GM12872 (cell line): ENCODE measurements at regions not wholly inside any gene's neighbourhood (a gene's known extent, or its start where the extent isn't known, plus 50 kb on each side); places are given as distances from the start of the nearest gene placed in this dataset.

Source experiments
- TF ChIP-seq, protein P1 (sequence below): IDR thresholded peaks from 3 replicates; pipeline ENCODE4 v1.5.1; 2011; ENCODE audit warnings: low read depth, mild to moderate bottlenecking, low read length, moderate library complexity; ENCODE audit not compliant: insufficient read depth

DNA sequence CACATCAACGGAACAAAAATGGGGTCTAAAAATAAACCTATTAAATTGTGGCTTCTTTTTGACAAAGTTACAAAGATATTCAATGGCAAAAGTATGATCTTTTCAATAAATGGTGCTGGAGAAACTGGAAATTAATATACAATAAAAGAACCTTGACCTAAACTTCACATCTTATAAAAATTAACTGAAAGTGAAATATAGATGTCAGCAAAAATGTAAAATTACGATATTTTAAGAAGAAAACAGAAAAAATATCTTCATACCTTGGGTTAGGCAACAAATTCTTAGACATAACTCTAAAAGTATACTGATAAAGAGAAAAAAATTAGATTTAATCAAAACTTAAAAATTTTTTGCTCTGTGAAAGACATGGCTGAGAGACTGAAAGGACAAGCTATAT, 1909.5 kb upstream of the CDH9 start:
- TF ChIP-seq, protein P1, sequence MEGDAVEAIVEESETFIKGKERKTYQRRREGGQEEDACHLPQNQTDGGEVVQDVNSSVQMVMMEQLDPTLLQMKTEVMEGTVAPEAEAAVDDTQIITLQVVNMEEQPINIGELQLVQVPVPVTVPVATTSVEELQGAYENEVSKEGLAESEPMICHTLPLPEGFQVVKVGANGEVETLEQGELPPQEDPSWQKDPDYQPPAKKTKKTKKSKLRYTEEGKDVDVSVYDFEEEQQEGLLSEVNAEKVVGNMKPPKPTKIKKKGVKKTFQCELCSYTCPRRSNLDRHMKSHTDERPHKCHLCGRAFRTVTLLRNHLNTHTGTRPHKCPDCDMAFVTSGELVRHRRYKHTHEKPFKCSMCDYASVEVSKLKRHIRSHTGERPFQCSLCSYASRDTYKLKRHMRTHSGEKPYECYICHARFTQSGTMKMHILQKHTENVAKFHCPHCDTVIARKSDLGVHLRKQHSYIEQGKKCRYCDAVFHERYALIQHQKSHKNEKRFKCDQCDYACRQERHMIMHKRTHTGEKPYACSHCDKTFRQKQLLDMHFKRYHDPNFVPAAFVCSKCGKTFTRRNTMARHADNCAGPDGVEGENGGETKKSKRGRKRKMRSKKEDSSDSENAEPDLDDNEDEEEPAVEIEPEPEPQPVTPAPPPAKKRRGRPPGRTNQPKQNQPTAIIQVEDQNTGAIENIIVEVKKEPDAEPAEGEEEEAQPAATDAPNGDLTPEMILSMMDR: no peak

DNA sequence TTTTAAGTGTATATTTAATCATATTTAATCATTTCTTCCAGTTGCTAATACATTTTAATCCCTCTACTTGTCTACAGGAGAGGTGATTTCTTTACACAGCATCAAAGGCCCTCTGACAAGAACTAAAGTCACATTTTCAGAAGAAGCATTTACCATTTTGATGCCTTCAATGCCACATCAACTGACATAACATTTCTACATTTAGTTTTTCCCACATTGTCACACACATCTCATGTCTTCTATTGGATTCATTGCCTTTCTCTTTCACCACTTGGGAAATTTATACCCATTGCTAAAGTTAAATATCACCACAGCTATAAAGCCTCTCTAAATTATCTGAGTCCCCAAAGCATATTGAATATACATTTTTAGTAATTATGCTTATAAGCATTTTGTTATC, 1907.5 kb upstream of the CDH9 start:
- TF ChIP-seq, protein P1: no peak

DNA sequence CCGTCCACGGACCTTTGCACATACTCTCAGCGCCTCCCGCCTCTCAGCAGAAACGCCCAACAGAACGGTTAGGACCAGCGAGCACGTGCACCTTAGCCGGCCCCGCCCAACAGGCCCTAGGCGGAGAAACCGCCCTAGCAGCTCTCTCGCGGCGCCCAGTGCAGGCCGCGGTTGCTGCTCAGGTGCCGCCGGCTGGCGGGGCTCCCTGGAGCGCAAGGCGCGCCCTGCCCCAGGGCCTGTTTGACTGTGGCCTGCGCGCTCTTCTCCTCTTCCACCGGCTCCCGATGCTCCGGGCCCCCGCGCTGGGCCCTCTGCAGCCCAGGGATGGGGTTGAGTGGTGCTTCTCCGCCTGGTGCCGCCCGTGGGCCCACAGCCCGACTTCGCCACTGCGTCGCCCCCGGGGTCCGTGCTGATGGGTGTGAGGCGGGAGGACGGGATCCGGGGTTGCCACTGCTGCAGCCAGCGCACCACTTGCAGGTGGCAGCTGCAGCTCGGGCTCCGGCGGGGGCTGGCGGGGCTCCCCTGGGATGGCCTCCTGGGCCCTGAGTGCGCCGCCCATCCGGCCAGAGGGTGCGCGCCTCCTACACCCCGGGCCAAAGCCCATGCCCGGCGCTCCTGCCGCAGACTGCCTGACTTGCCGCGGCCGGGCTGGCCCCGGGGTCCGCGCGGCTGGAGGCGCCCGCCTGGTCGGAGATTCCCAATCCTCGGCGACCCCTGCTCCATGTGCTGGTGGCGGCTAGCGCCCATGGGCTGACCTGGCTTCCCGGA, 1889.4 kb upstream of the CDH9 start:
- TF ChIP-seq, protein P1: no peak

DNA sequence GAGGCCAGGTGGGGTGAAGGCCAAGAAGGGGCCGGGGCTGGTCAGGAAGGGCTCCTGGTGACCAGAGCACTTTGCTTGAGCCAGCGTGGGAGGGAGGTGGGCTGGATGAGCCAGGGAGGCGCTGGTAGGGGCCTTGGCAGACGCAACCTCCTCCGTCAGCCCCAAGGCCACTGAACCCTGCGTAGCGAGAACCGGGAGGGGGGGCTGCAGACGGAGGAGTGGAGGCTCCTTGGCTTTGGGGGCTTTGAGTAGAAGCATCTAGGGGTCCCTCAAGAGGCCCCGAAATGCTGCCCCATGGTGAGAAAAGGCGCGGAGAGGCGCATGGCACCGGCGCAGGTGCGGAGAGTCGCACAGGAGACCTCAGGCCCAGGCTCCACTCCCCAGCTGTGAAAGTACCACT, 1888.0 kb upstream of the CDH9 start:
- TF ChIP-seq, protein P1: no peak

DNA sequence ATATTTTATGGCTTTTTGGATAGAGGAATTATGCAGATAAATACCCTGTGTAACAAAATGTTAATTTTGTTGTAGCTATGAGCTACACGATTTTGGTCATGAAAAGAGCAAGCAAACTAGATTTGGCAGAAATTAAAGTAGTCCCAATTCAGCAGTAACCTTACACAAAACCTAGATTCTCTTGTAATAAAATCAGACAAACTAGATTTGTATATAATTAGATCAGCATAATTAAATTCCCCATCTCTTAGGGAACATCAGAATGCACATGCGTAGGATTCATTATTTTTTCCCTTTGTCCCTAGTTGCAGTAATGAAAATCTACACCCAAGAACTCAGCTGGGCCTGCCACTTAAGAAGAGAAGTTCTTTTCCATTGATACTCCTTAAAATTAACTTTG, 1879.2 kb upstream of the CDH9 start:
- TF ChIP-seq, protein P1: no peak

DNA sequence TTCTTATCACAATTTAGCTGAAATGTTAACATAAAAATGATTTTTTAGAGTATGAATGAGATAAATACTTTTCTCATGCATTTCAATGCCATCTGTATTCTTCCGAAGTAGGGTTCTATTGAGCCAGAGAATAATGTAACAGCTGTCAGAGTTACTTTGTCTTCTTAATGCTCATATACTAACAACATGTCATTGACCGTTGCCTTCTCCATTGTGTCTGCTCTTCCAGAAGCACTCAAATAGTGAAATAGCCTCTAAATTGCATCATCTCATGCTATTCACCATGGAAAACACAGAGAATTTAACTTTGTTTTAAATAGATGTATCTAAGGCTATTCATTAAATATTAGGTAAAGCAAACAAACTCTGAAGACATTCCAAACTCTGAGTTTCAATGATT, 1875.9 kb upstream of the CDH9 start:
- TF ChIP-seq, protein P1: no peak

DNA sequence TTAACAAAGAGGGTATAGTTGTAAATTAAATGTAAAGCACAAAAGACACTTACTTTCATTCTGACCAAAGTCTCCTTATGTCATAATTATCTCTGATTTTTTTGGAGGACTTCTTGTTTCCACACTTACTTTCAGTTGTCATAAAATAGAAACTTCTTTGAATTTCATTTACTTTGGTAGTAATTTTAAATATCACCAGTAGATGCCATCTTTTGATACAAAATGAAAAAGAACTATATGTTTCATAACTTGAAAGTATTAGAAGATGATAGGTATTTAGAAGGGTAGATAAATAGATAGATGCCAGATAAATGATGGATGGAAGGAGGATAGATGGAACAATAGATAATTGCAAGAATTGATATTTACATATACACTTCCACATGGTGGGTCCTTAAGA, 1865.3 kb upstream of the CDH9 start:
- TF ChIP-seq, protein P1: no peak
